HTR-8/SVneo (cell line): ENCODE measurements at regions not wholly inside any gene's neighbourhood (a gene's known extent, or its start where the extent isn't known, plus 50 kb on each side); places are given as distances from the start of the nearest gene placed in this dataset.
"Not testable (repeated sequence)": the region's sequence is repeated elsewhere in the genome, so short reads cannot be mapped to it uniquely, and the experiment has no call there.

ENCODE experiments used
- DNase-seq: peaks from one replicate; pipeline ENCODE4 v3.0.0; 2011; ENCODE audit warnings: low spot score, mixed read lengths; ENCODE audit not compliant: insufficient read length
- FAIRE-seq: peaks from 2 replicates; lab custom pipeline; 2011; peaks lifted over from hg19 to GRCh38; lab: Jason Lieb, UNC

DNA sequence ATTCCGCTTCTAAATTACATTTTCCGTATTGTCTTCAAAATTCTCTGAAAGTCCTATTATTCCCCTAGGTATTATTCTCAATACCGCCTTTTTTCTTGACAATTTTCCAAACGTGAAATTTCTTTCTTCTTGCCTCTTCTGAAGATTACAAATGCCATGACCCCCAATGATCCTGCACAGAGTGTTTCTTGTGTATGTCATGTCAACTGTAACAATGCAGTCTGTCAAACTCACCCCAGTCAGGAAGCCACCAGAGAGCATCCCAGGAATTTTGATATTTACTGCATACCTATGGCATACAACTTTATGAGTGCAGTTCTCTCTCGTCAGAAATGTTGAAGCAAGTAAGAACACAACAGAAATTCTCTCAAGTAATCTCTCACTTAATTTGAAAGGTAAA lies 847.3 kb upstream of the CDH8 start:
- DNase-seq (no peak), FAIRE-seq (no peak)

- FAIRE-seq, result no peak
- DNase-seq, result no peak
Measured at GRCh38 chr16:62882552-62883221, 846.4 kb upstream of the CDH8 start.

- no peak for DNase-seq
- no peak for FAIRE-seq
Measured at GRCh38 chr16:62876133-62876532, 839.9 kb upstream of the CDH8 start.

GRCh38 chr16:62872339-62872738 lies 836.1 kb upstream of the CDH8 start:
- FAIRE-seq (no peak), DNase-seq (no peak)

DNA sequence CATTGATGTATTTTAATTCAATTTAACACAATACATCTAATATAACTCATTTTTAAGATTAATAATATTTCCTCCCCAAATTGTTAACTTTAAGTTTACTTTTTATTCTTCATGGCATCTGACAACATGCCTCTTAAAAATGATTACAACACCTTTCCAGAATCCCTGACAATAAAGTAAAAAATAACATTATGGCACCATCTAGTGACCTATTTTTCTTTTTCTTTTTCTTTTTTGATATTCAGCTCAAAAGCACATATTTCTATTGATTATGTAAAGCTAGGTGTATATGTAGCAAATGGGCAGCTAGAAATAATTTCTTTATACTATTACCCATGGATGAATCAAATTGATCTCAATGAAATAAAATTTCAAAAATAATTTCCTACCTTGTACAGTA lies 834.3 kb upstream of the CDH8 start:
- FAIRE-seq (no peak), DNase-seq (no peak)

DNA sequence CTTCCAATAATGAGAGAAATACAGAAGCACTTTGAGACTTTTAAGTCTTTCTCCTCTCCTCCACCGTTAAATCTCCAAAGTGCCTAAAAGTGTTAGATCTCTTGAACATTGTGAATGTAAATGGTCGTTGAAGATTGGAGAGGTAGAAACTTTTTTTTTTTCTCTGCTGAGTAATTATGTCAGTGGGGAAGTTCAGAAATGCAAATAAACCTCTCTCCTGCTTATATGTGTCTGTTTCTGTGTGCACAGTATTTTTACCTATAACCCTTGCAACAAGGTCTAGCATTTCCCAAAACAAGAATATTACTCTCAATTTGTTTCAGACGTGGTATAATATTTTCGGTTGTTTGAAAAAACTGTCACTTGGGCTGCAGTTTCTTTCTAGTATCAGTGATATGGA lies 833.6 kb upstream of the CDH8 start:
- no peak for FAIRE-seq

DNA sequence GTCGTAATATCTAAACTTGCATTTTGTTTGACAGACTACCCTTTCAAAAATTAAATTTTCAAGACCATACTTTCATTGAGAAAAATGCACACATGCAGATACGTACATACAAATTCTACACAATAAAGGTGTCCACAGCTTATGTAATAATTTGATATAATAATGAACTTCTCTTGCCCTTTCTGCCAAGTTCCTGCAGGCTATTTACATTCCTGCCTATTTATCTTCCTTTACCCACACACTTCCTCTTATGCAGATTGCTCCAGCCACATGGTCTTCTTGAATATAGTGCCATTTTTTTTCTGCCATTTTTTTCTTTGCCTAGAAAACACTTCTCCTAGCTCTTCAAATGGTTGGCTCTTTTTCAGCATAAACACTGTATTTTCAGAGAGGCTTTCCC lies 826.9 kb upstream of the CDH8 start:
- DNase-seq, result no peak
- no peak for FAIRE-seq

More for the DNA sequence above, 833.6 kb upstream of the CDH8 start:
- no peak for DNase-seq

- no peak for FAIRE-seq
- no peak for DNase-seq
Measured at GRCh38 chr16:62853887-62854286, 817.6 kb upstream of the CDH8 start.

DNA sequence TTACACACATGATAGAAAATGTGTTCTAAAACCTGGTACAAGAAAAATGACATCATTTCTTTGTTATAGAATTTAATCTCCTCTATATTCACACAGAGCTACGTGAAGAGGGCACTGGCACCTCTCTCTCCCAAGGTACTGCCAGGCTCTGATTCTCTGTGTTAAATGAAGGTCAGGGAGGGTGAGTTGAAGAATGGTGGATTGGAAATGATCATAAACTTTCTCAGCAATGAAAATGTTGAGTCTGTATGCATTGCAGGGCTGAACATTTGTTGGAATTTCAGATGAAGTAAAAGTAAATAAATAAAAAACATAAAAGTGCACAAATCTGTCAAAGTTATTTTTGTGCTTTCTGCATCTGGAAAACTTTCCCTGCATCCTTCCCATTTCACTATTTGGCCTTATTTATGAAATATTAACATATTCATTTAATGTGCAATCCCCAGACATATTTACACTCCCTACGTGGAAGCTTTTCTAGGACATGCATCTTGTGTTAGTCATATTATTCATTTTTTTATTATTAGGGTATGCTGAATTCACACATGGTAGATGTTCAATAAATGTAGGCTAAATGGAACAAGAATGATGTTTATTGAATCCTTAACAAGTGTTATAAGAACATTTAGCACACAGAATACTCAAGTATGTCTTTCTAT lies 810.3 kb upstream of the CDH8 start:
- DNase-seq, result no peak
- no peak for FAIRE-seq

GRCh38 chr16:62832214-62832613 lies 796.0 kb upstream of the CDH8 start:
- no peak for FAIRE-seq
- no peak for DNase-seq

GRCh38 chr16:62831235-62831850 lies 795.1 kb upstream of the CDH8 start:
- DNase-seq (no peak), FAIRE-seq (no peak)

DNA sequence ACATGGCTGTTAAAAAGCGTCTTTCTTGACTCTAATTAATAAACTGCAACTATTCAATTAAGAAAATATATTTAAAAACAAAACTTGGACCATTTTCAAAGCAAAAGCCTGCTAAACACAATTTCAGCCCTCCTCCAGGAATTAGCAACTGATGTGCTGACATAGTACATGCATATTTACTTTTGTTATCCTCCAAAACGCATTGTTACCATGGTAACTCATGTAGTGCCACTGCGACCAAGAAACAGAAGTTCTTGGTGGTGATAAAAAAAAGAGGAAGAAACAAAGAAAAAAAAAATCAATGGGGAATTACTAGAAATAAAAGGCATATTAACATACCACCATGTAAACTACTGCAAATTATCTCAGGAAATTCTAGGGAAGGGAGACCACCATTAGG lies 793.4 kb upstream of the CDH8 start:
- no peak for FAIRE-seq
- no peak for DNase-seq

GRCh38 chr16:62829084-62829483 lies 792.8 kb upstream of the CDH8 start:
- no peak for DNase-seq
- no peak for FAIRE-seq

DNA sequence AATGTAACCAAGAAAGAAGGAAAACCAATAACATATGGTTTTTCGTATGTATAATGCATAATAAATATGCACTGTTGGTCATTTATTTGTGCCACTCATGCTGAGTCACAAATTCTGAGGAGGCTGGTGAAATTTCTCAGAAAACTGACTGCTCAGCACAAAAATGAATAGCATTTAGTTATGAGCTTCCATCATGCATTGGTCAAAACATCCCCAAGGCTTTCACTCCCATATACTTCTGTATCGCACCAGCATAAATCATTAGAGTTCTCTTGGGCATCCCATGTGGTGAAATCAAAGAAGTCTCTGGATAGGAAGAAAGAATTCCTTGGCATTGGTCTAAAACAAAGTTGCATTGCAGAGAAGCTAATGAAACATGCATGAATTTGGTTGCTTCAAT lies 785.6 kb upstream of the CDH8 start:
- FAIRE-seq (no peak), DNase-seq (no peak)

DNA sequence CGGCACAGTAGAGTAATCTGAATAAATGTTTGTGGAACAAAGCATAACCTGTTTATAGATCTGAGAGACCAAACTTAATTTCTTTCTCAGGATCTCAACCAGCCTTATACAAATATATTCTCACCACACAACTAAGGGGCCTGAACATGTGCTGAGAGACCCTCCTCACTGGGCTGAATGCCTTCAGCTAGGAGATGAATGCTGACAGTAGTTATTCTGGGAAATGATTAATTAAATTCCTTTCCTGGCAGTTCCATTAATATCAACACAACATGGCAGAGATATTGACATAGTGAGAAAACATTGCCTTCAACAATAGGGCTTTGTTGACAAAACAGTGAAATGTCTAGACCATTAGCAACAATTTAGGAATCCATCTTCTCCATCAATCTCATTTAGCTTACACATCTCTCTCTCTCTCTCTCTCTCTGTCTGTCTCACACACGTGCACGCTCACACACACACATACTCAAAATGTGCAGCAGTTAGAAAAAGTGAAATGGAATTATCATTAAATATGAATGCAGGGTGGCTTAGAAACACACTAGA lies 780.8 kb upstream of the CDH8 start:
- no peak for FAIRE-seq
- DNase-seq, result no peak

GRCh38 chr16:62814891-62815290 lies 778.7 kb upstream of the CDH8 start:
- DNase-seq (no peak), FAIRE-seq (no peak)

DNA sequence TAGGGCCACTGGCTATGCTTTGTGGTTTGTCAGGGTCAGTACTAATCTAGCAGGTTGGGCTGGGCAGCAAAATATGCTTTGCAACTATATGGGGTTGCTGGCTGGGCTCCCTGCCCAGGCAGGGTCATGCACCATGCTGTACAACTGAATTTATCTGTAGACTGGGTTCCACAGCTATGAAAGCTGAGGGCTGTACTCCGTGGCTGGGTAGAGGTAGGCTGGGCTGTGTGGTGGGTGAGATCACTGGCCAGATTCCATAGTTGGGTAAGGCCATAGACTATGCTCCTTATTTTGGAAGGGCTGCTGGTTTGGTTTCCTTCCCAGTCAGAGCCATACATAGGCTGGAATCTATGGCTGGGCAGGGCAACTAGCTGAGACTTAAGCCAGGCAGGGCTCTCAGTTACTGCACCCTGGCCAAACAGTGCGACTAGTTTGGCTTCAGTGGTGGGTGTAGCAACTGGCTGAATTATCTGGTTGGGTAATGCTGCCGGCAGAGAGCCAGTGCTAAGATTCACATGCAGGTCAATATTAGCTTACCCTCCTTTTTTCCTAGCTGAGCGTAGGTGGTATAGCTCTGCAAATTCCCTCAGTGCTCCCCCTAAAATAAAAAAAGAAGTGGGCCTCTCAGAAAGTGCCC lies 769.1 kb upstream of the CDH8 start:
- FAIRE-seq (no peak), DNase-seq (no peak)

DNA sequence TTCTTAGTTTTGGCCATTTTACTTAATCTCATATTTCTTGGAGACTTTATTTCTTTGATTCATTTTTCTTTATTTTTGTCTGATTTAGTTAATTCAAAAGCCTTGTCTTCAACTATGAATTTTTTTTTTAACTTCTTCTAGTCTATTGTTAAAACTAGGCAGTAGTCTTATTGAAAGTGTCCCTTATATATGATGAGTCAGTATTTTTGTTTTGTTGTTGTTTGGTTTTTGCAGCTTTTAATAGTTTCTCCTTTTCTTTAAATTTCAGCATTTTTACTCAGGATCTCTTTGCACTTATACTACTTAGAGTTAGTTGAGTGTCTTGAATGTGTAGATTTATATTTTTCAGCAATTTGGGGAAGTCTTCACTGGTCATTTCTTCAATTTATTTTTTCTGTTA lies 758.5 kb upstream of the CDH8 start:
- DNase-seq (no peak), FAIRE-seq (no peak)

- FAIRE-seq, DNase-seq: not testable (repeated sequence)
Measured at GRCh38 chr16:62780081-62780480, 743.8 kb upstream of the CDH8 start.

- DNase-seq, result no peak
- no peak for FAIRE-seq
Measured at GRCh38 chr16:62764572-62764971, 728.3 kb upstream of the CDH8 start.

DNA sequence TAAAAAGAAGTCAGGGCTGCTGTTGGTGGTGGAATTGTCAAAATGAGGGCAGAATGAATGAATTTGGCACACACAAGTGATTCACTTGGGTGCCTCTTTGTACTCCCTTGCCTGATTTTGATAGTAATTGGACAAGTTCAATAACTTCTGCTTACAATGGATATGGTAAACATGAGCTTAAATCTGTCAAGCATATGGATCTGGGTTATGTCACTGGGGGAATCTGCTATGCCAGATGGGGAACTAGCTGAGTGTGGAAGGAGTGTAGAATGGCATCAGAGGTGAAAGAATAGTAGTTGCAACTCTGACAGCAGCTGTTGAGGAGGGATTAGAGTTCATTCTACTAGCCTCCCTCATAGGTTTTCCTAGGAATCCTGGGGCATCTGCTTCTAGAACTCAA lies 724.2 kb upstream of the CDH8 start:
- DNase-seq, result no peak
- no peak for FAIRE-seq
